CD4-positive, alpha-beta T cell treated with Interleukin-4 for 4 hours (primary cell): ENCODE measurements at regions not wholly inside any gene's neighbourhood (a gene's known extent, or its start where the extent isn't known, plus 50 kb on each side); places are given as distances from the start of the nearest gene placed in this dataset.

Experiments used
- DNase-seq: peaks from one replicate; pipeline ENCODE4 v3.0.0-alpha.2; 2020

DNA sequence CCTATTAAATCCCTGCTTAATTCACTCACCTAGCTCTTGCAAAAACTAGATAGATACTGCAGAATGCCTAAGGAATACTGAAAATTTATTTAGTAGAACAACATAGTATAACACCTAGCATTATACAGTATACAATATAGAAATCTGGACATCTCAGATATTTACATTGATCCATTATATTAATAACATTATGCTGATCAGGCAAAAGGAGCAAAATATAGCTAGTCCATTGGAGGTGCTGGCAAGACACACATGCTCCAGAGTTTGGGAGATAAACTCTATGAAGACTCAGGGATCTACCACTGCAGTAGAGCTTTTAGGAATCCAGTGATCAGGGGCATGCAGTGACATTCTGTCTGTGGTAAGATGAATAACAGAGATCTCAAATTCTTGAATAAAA lies 357.6 kb downstream of the TBC1D4 start:
- no peak for DNase-seq

DNA sequence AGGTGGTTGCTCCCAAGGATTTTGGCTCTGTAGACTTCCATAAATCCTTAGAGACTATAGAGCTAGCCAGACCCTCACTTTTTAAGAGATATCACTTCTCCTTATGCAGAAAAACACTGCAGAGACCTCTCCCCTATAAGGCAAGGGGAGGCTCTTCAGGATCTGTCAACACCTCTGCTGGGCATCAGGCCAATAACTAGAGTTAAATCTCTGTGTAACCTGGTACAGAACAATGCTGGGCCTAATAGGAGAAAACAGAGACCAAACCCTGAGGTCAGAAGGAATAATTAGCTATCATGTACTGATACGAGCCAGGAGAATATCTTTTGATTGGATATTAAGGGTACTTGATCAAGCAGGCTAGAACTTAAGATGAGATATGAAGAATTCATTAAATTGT lies 358.5 kb downstream of the TBC1D4 start:
- no peak for DNase-seq

DNA sequence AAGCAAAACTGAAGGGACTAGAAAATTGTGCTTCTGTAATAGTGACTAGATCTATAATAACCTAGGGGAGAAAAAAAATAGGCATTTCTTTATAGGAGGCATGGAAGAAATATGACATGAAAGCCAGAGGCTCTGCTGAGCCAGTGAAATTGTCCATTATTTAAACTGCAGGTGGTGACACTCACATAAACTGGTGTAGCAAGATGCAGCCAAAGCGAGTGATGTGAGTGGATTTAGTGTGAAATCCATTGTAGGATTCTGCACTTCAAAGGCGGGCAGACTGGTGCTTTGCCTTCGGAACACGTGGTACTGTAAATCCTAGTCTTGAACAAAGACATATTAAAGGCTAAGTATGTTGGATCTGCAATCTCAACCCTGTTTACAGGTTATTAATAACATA lies 361.9 kb downstream of the TBC1D4 start:
- DNase-seq: no peak

DNA sequence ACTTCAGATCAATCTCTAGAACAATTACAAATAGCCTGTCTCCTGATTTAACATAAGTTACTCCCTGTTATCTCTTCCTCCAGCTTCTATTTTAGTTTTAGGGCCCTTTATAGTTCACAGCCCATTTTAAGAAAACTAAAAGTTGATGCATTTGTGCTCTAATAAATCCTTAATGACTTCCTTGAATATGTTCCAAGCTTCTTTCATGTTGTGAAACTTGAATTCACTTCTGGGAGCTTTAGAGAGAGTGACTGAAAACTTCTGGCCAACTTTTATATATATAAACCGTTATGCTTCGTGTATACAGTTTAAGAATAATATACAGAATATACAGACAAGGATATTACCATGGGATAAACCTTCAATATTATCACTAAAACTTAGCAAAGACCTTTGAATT lies 366.8 kb downstream of the TBC1D4 start:
- no peak for DNase-seq

DNA sequence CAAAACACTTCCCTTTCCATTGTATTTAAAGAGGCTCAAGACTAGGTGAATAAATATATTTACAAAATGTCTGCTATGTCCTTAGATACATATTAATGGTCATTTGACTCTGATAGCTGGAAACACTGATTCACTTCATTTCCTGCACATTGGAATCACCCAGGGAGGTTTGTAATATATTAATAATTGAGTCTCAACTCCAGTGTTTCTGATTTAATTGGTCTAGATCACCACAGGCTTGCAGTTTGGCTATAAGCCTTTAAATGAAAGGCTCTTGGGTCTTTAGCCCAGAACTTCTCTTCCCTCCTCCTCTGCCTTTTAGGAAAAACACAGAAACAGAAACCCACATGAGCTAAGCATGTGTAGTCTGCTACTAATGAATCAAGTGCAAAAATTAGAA lies 378.0 kb downstream of the TBC1D4 start:
- DNase-seq: no peak

DNA sequence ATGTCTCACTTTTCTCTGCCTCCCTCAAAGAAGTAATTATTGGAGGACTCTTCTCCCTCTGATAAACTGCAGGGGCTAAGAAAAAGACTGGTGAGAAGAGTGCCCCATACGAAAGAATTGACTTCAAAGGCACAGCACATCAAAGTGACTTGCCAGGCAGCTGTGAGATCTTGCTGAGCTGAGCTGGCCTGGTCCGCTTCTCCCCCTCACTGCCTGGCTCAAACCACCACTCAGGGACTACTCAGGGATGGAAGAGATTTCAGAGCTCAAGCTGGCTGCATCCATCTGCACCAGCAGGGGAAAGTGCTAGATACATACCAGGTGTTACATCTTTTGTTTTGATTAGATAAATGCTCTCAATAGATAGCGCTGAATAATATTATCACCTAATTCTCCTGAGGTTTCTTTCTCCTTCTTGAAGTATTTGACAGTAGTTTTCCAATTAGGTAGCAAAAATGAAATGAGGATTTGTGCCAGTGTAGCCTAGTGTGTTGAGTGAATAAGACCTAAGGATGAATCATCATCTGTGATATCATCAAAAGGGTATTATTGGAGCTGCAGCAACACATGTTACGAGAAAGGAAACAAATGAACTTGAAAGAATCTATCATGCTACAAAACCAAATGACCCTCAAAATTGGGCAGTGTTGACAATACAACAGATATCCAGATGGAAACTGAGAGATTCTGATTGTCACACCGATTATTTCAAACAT lies 379.8 kb downstream of the TBC1D4 start:
- DNase-seq: no peak

DNA sequence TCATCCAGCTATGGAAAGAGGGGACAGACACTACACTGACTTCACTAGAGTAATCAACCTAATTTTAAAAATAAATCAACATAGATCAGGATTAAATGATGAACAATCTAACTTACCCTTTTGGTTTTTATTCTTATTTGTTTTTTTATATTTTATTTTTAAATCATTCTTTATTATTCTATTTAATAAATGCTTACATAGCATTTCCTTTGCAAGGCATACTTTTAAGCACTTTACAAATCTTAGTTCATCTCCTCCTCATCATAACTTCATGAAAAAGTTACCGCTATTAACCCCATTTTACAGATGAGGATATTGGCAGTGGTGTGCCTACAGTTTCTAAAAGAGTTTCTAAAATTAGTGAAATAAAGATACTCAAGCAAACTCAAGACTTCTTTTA lies 380.6 kb downstream of the TBC1D4 start:
- DNase-seq: no peak

DNA sequence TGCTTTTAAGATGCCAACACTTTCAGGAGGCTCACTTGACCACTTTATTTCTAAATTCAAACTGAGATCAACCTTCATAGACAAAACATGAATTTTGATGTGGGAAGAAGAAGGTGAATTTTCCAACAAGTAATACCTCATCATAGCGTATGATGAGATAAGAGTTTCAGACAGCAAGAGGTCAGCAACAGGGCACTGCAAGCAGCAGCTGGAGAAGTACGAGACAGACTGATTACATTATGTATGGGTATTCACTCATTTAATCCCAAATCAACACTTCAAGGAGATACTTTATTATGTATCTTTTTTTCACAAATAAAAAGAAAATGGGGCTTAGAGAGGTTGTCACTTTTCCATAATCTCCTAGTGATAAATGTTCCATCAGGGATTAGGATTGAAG lies 389.8 kb downstream of the TBC1D4 start:
- no peak for DNase-seq

DNA sequence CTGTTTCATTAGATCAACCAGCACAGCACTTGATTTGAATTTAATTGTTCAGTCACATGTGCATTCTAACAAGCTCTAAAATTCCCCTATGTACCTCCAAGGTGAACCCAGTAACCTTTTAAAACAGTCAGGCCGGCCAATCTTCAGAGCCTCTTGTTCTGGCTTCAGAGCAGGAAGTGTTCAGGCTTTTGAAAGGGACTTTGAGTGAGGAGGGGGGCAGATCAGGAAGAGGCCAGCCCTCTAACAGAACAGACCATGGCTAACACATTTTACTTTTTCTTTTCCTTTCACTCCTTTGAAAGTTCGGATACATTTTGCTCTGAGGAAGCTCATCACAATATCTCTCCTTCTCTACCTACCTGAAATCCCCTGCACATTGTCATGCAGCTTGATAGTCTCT lies 390.3 kb downstream of the TBC1D4 start:
- no peak for DNase-seq

DNA sequence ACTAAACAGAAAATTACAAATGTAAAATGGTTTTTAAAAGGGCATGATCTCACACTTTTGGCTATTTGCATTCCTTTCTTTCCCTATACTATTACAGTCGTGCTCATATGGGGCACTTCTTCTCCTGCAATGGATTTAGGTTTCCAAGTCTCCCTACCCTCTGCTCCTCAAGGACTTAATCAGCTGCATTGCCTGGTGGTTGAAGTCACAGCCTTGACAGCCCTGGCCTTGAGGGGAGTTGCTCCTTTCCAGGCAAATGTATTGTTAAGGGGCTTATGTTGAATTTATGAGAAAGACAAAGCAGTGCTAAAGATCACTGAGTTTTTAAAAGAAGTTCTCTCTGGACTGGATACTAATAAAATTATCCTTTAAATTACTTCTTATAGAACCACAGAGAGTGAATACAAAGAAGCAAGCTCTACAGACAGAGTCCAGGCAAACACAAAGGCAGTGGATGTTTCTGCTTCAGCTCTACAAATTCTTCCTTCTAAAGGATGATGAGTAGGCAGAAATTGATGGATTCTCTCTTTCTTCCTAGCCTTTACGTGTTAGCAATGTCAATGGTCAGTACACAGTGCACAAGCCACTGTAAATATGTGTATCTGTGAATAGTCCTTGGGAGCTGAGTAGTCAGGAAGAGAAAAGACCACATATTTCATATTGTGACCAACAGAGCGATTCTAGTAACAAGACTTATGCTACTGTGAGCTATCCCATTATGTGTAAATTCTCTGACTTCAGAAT lies 390.9 kb downstream of the TBC1D4 start:
- DNase-seq: no peak

DNA sequence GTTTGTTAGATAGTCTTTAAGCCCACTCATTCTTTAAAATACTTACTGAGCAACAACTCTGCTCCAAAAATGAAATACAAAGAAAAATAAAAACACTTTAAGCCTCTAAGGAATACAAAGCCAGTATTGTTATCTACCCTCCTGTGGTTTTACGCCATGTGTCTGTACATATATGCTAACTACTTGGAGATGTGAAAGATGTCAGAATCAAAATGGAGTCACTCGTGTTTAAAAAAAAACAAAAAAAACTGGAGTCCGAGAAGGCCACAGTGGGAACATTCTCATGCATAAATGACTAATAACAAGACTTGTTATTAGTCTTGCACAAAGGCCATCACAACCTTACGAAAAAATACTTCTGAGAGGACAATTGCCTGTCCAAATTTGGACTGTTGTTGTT lies 393.1 kb downstream of the TBC1D4 start:
- no peak for DNase-seq

DNA sequence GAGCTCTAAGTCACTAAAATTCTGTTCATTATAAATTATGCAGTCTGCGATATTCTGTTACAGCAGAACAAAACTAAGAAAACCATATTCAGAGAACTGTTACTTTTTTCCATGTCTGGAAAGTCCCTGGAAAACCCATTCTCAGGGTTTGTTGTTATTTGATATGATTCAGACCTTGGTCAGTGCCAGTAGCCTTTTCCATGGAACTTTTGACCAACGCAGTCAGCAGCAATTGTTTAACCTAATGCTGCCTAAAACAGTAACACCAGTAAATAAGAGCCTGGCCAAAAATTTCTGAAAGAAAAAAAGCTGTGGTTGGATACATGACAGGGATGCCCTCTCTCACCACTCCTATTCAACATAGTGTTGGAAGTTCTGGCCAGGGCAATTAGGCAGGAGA lies 402.7 kb downstream of the TBC1D4 start:
- no peak for DNase-seq

DNA sequence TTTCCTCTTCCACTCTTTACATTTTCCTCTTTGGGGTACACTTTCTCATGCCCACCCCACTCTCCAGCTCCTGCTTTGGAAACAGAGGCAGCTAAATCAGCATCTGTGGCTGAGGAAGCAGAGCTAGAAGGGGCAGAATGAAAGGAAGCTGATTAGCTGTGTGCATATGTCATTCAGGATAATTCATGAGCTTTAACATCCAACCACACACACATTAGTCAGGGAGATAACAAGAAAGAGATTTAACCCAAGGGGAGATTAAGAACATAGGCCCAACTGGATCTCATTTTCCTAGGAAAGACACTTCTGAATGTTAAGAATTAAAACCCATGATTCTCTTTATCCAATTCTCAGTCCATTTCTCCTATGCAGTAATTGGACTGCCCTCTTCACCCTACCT lies 405.5 kb downstream of the TBC1D4 start:
- DNase-seq: no peak

DNA sequence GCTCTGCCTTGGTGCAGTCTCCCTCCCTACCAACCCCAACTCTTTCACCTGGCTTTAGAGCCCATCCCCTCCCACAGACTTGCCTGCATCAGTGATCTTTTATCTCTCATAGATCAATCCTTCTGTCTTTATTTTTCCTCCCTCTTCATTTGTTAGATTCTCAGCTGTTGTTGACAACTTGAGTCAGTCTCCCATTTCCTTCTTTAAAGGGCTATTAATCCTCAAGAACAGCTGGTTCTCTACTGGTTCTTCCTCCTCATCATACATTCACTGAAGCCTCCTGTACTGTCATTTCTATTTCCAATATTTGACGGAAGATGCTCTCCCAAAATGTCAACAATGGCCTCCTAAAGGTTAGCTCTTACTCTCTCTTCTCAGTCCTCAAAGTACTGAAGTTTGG lies 408.2 kb downstream of the TBC1D4 start:
- DNase-seq: no peak

DNA sequence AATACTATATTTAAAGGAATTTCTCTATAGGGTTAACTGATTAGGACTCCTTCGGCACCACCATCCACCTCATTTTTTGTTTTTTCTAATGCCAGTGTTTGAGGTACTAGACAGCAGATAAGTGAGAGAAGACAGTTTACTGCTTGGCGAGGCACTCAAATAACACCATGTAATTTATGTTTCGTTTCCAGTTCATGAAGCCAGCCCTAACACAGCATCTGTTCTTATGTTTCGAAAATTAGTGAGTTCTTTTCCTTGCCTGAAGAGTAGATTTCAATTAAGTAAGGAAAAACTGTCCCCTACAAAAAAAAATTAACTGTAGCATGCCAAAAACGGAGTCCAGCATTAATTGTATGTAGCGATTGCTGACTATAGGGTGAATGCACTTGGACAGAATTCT lies 409.1 kb downstream of the TBC1D4 start:
- DNase-seq: no peak

DNA sequence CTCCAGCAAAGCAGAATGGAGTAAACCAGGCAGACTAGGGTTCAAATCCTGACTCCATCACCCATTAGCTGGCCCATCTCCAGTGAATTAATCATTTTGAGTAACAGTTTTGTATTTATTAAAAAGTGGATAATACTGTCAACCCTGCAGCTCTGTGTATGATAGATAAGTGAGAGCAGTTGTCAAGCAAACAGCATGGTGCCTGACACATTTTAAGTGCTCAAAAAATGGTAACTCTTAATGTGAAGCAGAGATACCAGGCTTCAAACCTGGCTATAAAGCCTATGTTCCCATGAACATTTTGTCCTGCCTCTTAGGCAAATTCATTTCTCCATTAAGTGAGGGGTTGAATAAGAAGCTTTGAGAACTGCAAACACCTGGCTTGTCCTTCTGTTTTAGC lies 409.6 kb downstream of the TBC1D4 start:
- no peak for DNase-seq

DNA sequence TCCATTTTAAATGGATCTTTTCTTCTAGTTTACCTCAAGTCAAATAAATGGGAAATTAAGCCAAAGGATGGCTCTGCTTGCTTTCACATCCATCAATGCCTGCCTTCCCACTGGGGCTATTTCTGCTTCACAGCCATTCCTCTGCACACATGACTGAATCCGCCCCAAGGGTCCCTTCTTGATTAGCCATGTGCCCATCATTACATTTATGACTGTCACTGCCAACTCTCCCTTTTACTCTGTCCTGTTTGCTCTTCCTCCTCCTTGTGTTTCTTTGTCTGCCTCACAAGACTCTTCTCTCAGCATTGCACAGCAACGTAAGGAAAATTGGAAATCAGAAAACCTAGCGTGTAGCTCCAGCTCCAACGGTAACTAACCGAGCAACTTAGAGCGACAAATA lies 410.2 kb downstream of the TBC1D4 start:
- DNase-seq: no peak

DNA sequence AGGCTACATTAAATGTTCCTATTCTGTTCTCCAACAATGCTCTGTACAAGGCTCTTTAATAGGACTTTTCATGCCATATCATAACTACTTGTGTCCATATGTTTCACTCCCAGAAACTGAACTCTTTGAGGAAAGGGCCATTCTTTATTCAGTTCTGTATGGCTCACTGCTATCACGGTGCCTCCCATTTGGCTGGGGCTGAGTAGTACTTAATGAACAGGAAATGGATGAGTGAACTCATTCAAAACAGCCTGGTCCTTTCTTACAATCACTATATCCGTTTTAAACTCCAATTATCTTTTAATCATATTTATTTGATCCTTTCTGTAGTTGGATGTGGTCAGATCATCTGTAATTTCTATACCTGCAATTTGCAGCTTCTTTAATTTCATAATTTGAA lies 410.6 kb downstream of the TBC1D4 start:
- no peak for DNase-seq

DNA sequence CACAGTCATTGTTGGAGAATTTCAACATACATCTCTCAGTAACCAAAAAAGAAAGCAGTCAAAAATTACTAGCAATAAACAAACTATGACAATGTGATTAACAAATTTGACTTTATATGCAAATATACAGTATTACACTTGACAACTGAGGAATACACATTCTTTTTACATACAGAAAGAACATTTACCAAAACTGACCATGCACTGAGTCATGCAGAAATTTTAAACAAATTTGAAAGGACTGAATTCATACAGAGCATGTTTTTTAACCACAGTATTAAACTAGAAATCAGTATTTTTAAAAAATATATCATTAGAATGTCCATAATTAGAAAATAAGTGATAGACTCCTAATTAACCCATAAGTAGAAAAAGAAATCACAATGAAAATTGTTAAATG lies 420.1 kb downstream of the TBC1D4 start:
- no peak for DNase-seq

DNA sequence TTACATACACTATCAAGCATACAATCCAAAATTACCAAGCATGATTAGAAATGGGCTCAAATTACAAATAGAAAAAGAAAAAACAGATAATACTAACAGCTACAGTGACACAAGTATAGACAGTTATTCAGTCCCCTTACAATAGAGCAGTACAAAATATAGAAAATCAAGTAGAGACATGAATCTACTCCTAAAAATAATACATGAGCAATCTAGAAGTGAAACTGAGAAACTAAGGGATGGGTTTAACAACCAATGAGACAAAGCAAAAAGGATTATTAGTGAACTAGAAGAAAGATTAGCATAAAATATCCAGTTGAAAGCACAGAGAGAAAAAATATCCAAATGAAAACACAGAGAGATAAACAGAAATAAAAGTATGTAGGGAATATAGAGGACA lies 426.7 kb downstream of the TBC1D4 start:
- DNase-seq: no peak

DNA sequence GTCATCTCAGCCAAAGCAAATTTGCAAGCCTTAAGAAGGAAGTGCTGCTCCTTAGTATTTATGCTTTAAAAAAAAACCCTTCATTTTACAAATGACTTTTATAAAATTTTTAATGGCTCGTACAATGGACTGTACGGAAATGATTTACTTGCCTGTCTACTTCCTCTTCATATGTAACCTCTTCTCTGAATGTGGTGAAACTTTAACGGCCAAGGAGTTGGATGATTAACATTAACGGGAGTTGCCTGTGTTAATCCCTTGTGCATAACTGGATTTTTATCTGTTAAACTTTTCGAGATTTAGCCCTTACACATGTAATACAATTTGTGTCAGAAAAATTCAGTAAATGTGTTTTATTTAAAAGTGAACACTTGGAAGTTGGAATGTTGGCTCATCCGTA lies 429.4 kb downstream of the TBC1D4 start:
- DNase-seq: no peak

DNA sequence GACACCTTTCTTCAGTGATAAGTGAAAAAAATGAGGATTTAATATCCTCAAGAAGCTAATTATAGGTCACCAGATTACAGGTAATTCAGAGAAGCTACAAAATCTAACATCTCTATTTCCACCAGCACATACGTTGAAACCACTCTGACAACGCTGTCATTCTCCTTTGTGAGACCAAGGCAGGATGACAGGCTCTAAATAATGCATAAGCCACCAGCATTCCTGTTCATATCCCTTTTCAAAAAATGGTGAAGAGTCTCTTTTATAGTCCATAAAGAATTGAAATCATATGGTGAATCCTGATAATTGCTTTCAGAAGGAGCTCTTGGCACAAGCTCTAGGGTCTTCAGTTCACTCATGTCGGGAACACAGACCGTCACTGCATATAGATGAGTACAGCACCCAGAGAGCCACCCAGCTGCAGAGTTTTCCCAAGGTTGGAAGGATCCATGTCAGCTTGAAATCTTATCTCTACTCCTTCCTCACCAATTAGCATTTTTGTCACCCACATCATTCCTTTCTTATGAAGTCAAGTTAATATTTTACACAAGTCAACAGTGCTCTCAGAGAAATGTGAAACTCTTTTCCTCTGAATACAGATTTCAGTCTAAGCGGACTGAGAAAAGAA lies 431.4 kb downstream of the TBC1D4 start:
- no peak for DNase-seq

DNA sequence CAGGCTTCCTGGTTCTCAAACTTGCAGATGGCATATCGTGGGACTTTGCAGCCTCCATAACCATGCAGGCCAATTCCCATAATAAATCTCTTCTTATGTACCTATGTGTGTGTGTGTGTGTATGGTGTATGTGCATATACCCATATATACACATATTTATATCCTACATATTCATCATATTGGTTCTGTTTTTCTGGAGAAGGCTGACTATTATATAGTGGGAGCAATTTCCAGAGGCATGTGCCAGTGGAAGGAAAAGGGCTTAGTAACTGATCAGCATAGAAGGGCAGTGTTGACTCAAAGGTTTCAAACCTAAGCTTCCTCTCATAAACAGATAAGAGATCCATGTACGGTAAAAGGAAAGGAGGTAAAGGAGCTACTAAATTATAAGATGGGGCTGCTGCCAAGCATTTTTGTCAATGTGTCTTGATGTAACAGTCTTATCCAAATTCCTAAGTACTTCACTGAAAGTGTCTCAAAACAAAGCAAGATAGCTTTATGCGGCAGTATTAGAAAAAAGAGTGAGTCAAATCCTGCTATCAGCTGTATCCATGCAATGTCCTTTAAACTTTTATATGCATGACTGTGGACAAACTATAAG lies 432.1 kb downstream of the TBC1D4 start:
- DNase-seq: no peak

DNA sequence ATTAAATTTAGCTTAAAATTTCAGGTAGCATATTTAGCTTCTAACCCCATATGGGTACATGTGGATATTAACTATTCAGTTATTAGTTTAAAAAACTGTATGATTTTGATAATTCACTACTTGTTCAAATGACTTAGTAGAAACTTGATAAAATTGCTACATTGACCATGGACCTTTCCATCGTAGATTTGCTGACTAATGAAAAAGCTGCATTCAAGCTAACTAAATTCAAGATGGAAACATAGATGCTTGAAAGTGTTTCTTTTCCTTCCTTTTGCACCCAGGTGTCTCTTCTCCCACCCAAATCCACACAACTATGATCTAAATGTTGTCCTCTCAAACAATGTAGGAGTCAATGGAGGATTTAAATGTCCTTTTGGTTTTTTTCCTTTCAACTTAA lies 439.2 kb downstream of the TBC1D4 start:
- DNase-seq: no peak
